ENCODE measurements at regions not wholly inside any gene's neighbourhood (a gene's known extent, or its start where the extent isn't known, plus 50 kb on each side); places are given as distances from the start of the nearest gene placed in this dataset.

DNA sequence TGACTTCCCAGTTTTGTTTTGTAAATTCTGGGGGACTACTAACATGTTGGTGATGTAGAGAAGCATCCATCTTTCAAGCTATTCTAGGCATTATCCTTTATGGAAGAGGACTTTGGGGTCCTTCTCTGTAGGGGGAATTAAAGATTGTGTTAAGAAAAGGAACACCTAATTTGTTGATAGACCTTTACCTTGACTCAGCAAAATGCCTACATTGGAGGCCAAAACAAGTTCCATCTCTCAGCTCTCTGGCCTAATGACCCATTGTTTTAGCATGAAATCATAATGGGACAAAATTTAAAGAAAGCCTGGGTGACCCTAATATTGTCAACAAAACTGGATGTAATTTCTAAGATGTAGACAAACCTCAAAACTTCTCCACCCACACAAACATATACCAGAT, 465.3 kb upstream of the SOX9 start:
- no peaks in the 10 kb centered on the region for H3K27me3 ChIP-seq
- H3K9me2 ChIP-seq (replicated peaks; ENCODE audit: insufficient read depth), result no peaks in the 10 kb centered on the region
- H3K79me2 ChIP-seq, result no peaks in the 10 kb centered on the region
- H4K20me1 ChIP-seq (ENCODE audit: insufficient read depth, poor library complexity, severe bottlenecking), result no peaks in the 10 kb centered on the region
- no peak overlapping the region for H2AFZ ChIP-seq
- H3K4me3 ChIP-seq, result no peak overlapping the region
- H3K9me3 ChIP-seq (ENCODE audit: low read depth), result no peaks in the 10 kb centered on the region
- TF ChIP-seq, protein P1, sequence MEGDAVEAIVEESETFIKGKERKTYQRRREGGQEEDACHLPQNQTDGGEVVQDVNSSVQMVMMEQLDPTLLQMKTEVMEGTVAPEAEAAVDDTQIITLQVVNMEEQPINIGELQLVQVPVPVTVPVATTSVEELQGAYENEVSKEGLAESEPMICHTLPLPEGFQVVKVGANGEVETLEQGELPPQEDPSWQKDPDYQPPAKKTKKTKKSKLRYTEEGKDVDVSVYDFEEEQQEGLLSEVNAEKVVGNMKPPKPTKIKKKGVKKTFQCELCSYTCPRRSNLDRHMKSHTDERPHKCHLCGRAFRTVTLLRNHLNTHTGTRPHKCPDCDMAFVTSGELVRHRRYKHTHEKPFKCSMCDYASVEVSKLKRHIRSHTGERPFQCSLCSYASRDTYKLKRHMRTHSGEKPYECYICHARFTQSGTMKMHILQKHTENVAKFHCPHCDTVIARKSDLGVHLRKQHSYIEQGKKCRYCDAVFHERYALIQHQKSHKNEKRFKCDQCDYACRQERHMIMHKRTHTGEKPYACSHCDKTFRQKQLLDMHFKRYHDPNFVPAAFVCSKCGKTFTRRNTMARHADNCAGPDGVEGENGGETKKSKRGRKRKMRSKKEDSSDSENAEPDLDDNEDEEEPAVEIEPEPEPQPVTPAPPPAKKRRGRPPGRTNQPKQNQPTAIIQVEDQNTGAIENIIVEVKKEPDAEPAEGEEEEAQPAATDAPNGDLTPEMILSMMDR (IDR thresholded peaks at IDR 0.05; ENCODE audit: poor library complexity), result no peak
- TF ChIP-seq EZH2 (IDR thresholded peaks at IDR 0.05; ENCODE audit: borderline replicate concordance) (no peak), EZH2phosphoT487 (IDR thresholded peaks at IDR 0.05; ENCODE audit: low read depth, severe bottlenecking, unreplicated experiment) (no peak)
- no peak overlapping the region for H3K4me2 ChIP-seq
- H3K4me1 ChIP-seq (ENCODE audit: insufficient read depth), result no peaks in the 10 kb centered on the region
- no peak overlapping the region for H3K27ac ChIP-seq
- DNase-seq (ENCODE audit: low spot score), result no peak
- H3K36me3 ChIP-seq (replicated peaks; ENCODE audit: insufficient read depth, low read depth), result no peaks in the 10 kb centered on the region

DNA sequence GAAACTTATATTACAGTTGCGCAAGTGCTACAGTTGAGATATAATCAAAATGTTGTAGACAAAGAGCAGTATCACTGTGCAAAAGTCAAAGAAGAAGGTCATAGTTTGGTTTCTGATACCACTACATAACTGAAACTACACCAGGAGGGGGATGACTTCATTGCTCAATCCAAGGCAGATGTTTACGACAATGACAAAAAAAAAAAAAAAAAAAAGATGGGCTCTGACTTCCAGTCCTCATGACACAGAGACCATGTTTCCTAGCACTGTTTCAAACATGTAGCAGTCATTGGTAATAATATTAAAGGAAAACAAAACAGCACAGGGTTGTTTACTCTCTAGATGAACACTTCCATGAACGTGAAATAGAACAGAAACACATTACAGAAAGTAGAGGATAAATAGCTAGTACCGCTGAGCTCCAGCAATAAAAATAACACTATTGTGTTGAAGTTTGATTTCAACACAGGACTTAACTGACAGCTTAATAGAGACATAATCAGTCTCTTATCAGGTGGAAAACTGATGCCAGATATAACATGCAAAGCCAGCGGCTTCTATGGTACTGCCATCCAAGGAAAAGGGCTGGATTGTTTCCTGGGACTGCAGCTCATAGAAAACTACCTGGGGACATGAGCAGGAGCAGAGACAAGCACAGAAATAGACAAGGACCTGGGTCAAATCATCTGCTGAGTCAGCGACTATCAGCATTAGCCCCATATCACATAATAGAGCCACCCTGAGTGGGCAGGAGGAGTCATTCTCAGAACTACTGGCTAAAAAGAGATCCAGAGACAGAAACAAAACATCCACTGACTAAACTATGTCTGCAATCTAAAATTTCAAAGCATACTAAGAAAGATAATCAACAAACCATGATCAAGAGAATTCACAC, 463.6 kb upstream of the SOX9 start:
- WGBS (ENCODE audit: low lambda C conversion rate, missing lambda C conversion rate), result 69% methylated on average over 6 of the region's 6 CpGs

GRCh38 chr17:71658996-71659395, 461.8 kb upstream of the SOX9 start:
- TF ChIP-seq EZH2 (IDR thresholded peaks at IDR 0.05; ENCODE audit: borderline replicate concordance) (no peak), EZH2phosphoT487 (IDR thresholded peaks at IDR 0.05; ENCODE audit: low read depth, severe bottlenecking, unreplicated experiment) (no peak)
- TF ChIP-seq, protein P1 (IDR thresholded peaks at IDR 0.05; ENCODE audit: poor library complexity), result no peak
- WGBS (ENCODE audit: low lambda C conversion rate, missing lambda C conversion rate), result 96% methylated on average over 9 of the region's 9 CpGs

More for the DNA sequence above, 463.6 kb upstream of the SOX9 start:
- no peak for DNase-seq (ENCODE audit: low spot score)
- Histone ChIP-seq H3K4me2 (no peak overlapping the region), H3K27me3 (no peaks in the 10 kb centered on the region), H3K27ac (no peak overlapping the region), H3K9me3 (ENCODE audit: low read depth) (no peaks in the 10 kb centered on the region), H3K4me3 (no peak overlapping the region), H3K79me2 (no peaks in the 10 kb centered on the region), H2AFZ (no peak overlapping the region), H3K4me1 (ENCODE audit: insufficient read depth) (no peaks in the 10 kb centered on the region), H3K36me3 (replicated peaks; ENCODE audit: insufficient read depth, low read depth) (no peaks in the 10 kb centered on the region), H3K9me2 (replicated peaks; ENCODE audit: insufficient read depth) (no peaks in the 10 kb centered on the region), H4K20me1 (ENCODE audit: insufficient read depth, poor library complexity, severe bottlenecking) (no peaks in the 10 kb centered on the region)
- TF ChIP-seq, protein P1 (IDR thresholded peaks at IDR 0.05; ENCODE audit: poor library complexity), result no peak
- TF ChIP-seq EZH2phosphoT487 (IDR thresholded peaks at IDR 0.05; ENCODE audit: low read depth, severe bottlenecking, unreplicated experiment) (no peak), EZH2 (IDR thresholded peaks at IDR 0.05; ENCODE audit: borderline replicate concordance) (no peak)

More at GRCh38 chr17:71658996-71659395, 461.8 kb upstream of the SOX9 start:
- no peak for DNase-seq (ENCODE audit: low spot score)
- no peaks in the 10 kb centered on the region for H4K20me1 ChIP-seq (ENCODE audit: insufficient read depth, poor library complexity, severe bottlenecking)
- H3K36me3 ChIP-seq (replicated peaks; ENCODE audit: insufficient read depth, low read depth), result no peaks in the 10 kb centered on the region
- no peak overlapping the region for H3K4me2 ChIP-seq
- H3K4me1 ChIP-seq (ENCODE audit: insufficient read depth), result no peaks in the 10 kb centered on the region
- no peak overlapping the region for H3K27ac ChIP-seq
- no peaks in the 10 kb centered on the region for H3K27me3 ChIP-seq
- no peak overlapping the region for H3K4me3 ChIP-seq
- H3K9me2 ChIP-seq (replicated peaks; ENCODE audit: insufficient read depth), result no peaks in the 10 kb centered on the region
- no peak overlapping the region for H2AFZ ChIP-seq
- H3K9me3 ChIP-seq (ENCODE audit: low read depth), result no peaks in the 10 kb centered on the region
- no peaks in the 10 kb centered on the region for H3K79me2 ChIP-seq

All from hepatocyte (in vitro differentiated cells).